ENCODE measurements at regions not wholly inside any gene's neighbourhood (a gene's known extent, or its start where the extent isn't known, plus 50 kb on each side); places are given as distances from the start of the nearest gene placed in this dataset.

DNA sequence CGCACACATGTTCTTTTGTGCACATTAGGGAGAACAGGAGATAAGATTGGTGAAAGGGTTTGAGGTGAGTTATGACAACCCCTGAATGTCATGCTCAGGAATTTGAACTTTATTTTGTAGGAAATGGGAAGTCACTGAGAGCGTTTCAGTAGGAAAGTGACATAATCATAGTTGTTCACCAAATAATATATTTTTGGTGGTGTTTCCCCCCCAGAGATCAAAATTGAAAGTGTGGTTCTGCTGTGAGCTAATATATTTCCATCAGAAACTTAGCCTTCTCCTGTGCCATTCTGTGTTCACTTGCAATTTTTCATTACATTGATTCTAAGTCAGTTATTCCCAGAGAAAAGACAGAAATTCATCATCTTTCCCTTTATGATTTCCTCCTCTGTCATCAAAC is 64.1 kb upstream of the RCN1 start:
- no peaks in the 10 kb centered on the region for H3K9me1 ChIP-seq (ENCODE audit: control insufficient read depth, insufficient read depth, low read length)

DNA sequence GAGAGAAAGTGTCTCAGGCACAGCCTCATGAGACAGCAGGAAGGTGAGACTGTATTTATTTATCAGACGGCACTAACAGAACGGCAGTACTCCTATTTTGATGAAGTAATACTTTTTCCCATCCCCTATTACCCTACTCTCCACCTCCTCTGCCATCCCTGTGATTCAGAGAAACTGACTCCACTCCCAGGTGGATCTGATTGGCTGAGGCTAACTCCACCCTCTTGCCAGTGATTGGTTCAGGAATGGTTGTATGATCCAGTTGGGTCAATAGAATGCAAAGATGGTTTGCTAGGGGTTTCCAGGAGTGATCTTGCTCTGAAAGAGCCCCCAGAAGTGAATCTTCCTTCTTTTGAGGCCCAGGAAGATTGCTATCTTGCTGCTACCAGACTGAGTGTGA is 65.9 kb upstream of the RCN1 start:
- no peak for FAIRE-seq
- H4K20me1 ChIP-seq (replicated peaks; ENCODE audit: control insufficient read depth, insufficient read depth, low read length): no peaks in the 10 kb centered on the region
- H3K9me3 ChIP-seq (replicated peaks; ENCODE audit: control insufficient read depth, insufficient read depth, low read depth, low read length): no peaks in the 10 kb centered on the region
- no peak overlapping the region for H3K4me3 ChIP-seq
- TF ChIP-seq PTRF (tag; IDR thresholded peaks at IDR 0.05) (no peak), NBN (IDR thresholded peaks at IDR 0.05; ENCODE audit: low read depth) (no peak), NFYB (IDR thresholded peaks at IDR 0.05; ENCODE audit: extremely low read depth, insufficient read length) (peak; percentile 60), TOE1 (IDR thresholded peaks at IDR 0.05; ENCODE audit: borderline replicate concordance) (no peak), TOE1 (CRISPR knock-in tag; IDR thresholded peaks at IDR 0.05; ENCODE audit: borderline replicate concordance, low read depth) (no peak), SP2 (IDR thresholded peaks at IDR 0.05; ENCODE audit: extremely low read depth, low read depth, low read length, poor library complexity, severe bottlenecking) (no peak), FOXM1 (IDR thresholded peaks at IDR 0.05; ENCODE audit: low read depth) (no peak), FOXM1 (CRISPR knock-in tag; IDR thresholded peaks at IDR 0.05; ENCODE audit: low read depth) (no peak), BRD9 (IDR thresholded peaks at IDR 0.05; ENCODE audit: low read depth, partially characterized antibody) (no peak)
- TF ChIP-seq, protein P1, sequence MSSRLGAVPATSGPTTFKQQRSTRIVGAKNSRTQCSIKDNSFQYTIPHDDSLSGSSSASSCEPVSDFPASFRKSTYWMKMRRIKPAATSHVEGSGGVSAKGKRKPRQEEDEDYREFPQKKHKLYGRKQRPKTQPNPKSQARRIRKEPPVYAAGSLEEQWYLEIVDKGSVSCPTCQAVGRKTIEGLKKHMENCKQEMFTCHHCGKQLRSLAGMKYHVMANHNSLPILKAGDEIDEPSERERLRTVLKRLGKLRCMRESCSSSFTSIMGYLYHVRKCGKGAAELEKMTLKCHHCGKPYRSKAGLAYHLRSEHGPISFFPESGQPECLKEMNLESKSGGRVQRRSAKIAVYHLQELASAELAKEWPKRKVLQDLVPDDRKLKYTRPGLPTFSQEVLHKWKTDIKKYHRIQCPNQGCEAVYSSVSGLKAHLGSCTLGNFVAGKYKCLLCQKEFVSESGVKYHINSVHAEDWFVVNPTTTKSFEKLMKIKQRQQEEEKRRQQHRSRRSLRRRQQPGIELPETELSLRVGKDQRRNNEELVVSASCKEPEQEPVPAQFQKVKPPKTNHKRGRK (tag; IDR thresholded peaks at IDR 0.05): no peak
- no peaks in the 10 kb centered on the region for H3K36me3 ChIP-seq (ENCODE audit: control insufficient read depth, insufficient read depth, low read length)
- BruUV-seq (replicated peaks): no TSS peak
- DNase-seq (ENCODE audit: extremely low read depth in 1 of 4, low spot score in 3 of 4): no peak
- in situ Hi-C loops (cut with MboI): no loop called here
- H3K27ac ChIP-seq (ENCODE audit: extremely low read depth, low read depth, low read length): no peak overlapping the region
- no peak overlapping the region for H3K9ac ChIP-seq (ENCODE audit: insufficient read depth in 1 of 2, low read depth in 2 of 2, low read length in 2 of 2)
- ATAC-seq: no peak
- no peaks in the 10 kb centered on the region for H3K9me1 ChIP-seq (ENCODE audit: control insufficient read depth, insufficient read depth, low read length)
- H3K4me1 ChIP-seq (replicated peaks in 1 of 2; ENCODE audit: control insufficient read depth in 2 of 2, insufficient read depth in 2 of 2, low read length in 2 of 2): no peaks in the 10 kb centered on the region
- no peaks in the 10 kb centered on the region for H3K79me2 ChIP-seq (ENCODE audit: control insufficient read depth, insufficient read depth, low read length)
- intact Hi-C loops (cut with micrococcal nuclease): no loop called here
- CTCF ChIA-PET (ENCODE audit: low intra/inter-chr PET ratio): no interaction called here
- H2AFZ ChIP-seq (ENCODE audit: low read depth, low read length): no peak overlapping the region
- no peak overlapping the region for H3K4me2 ChIP-seq (ENCODE audit: insufficient read depth, low read length)
- POLR2A ChIA-PET: no interaction called here
- 3% methylated on average over 2 of the region's 2 CpGs for WGBS (ENCODE audit: insufficient coverage, low coverage, missing lambda C conversion rate)
- H3K27me3 ChIP-seq (ENCODE audit: control insufficient read depth in 2 of 2, insufficient read depth in 2 of 2, low read length in 2 of 2): no peaks in the 10 kb centered on the region; a peak in 1 of 5 replicates

More for the DNA sequence above, 64.1 kb upstream of the RCN1 start:
- DNase-seq (ENCODE audit: extremely low read depth in 1 of 4, low spot score in 3 of 4) (no peak), ATAC-seq (no peak), FAIRE-seq (no peak)
- H3K27me3 ChIP-seq (ENCODE audit: control insufficient read depth in 2 of 2, insufficient read depth in 2 of 2, low read length in 2 of 2): peaks cover 2 to 6% of the 10 kb centered on the region in 2 experiments; a peak in 4 of 5 replicates
- no peak overlapping the region for H3K4me3 ChIP-seq
- no peak overlapping the region for H2AFZ ChIP-seq (ENCODE audit: low read depth, low read length)
- CTCF ChIA-PET (ENCODE audit: low intra/inter-chr PET ratio): no interaction called here
- H4K20me1 ChIP-seq (replicated peaks; ENCODE audit: control insufficient read depth, insufficient read depth, low read length): no peaks in the 10 kb centered on the region
- no peaks in the 10 kb centered on the region for H3K4me1 ChIP-seq (replicated peaks in 1 of 2; ENCODE audit: control insufficient read depth in 2 of 2, insufficient read depth in 2 of 2, low read length in 2 of 2)
- 0% methylated on average over 2 of the region's 2 CpGs for WGBS (ENCODE audit: insufficient coverage, low coverage, missing lambda C conversion rate)
- no peaks in the 10 kb centered on the region for H3K9me3 ChIP-seq (replicated peaks; ENCODE audit: control insufficient read depth, insufficient read depth, low read depth, low read length)
- POLR2A ChIA-PET: no interaction called here
- intact Hi-C loops (cut with micrococcal nuclease): no loop called here
- in situ Hi-C loops (cut with MboI): no loop called here
- no TSS peak for BruUV-seq (replicated peaks)
- no peak overlapping the region for H3K9ac ChIP-seq (ENCODE audit: insufficient read depth in 1 of 2, low read depth in 2 of 2, low read length in 2 of 2)
- H3K4me2 ChIP-seq (ENCODE audit: insufficient read depth, low read length): no peak overlapping the region
- H3K79me2 ChIP-seq (ENCODE audit: control insufficient read depth, insufficient read depth, low read length): no peaks in the 10 kb centered on the region
- H3K27ac ChIP-seq (ENCODE audit: extremely low read depth, low read depth, low read length): no peak overlapping the region
- H3K36me3 ChIP-seq (ENCODE audit: control insufficient read depth, insufficient read depth, low read length): no peaks in the 10 kb centered on the region
- TF ChIP-seq, protein P2, sequence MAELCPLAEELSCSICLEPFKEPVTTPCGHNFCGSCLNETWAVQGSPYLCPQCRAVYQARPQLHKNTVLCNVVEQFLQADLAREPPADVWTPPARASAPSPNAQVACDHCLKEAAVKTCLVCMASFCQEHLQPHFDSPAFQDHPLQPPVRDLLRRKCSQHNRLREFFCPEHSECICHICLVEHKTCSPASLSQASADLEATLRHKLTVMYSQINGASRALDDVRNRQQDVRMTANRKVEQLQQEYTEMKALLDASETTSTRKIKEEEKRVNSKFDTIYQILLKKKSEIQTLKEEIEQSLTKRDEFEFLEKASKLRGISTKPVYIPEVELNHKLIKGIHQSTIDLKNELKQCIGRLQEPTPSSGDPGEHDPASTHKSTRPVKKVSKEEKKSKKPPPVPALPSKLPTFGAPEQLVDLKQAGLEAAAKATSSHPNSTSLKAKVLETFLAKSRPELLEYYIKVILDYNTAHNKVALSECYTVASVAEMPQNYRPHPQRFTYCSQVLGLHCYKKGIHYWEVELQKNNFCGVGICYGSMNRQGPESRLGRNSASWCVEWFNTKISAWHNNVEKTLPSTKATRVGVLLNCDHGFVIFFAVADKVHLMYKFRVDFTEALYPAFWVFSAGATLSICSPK (IDR thresholded peaks at IDR 0.05; ENCODE audit: borderline replicate concordance): no peak
- TF ChIP-seq MEIS2 (IDR thresholded peaks at IDR 0.05; ENCODE audit: partially characterized antibody) (no peak), SPI1 (IDR thresholded peaks at IDR 0.05; ENCODE audit: borderline replicate concordance, low read depth, low read length) (no peak), RBM17 (IDR thresholded peaks at IDR 0.05; ENCODE audit: borderline replicate concordance, low read depth, low read length) (no peak), KAT2B (IDR thresholded peaks at IDR 0.05; ENCODE audit: low read depth, low read length) (no peak)
